GM10266 (cell line): ENCODE measurements at regions not wholly inside any gene's neighbourhood (a gene's known extent, or its start where the extent isn't known, plus 50 kb on each side); places are given as distances from the start of the nearest gene placed in this dataset.

Experiments used
- DNase-seq: peaks from one replicate; pipeline ENCODE4 v3.0.0; 2012; ENCODE audit errors: extremely low spot score
- CTCF ChIP-seq: IDR thresholded peaks from 2 replicates; pipeline ENCODE4 v1.5.1; 2012; ENCODE audit warnings: mild to moderate bottlenecking, low read depth; ENCODE audit not compliant: control insufficient read depth, insufficient read depth; ENCODE audit errors: missing control alignments

- TF ChIP-seq CTCF = no peak
- no peak for DNase-seq
These were observed 455.7 kb upstream of the FAT1 start for GRCh38 chr4:187179086-187180058.

GRCh38 chr4:187181054-187181453 lies 457.4 kb upstream of the FAT1 start:
- DNase-seq = no peak
- TF ChIP-seq CTCF = no peak

GRCh38 chr4:187183346-187183745 lies 459.7 kb upstream of the FAT1 start:
- no peak for DNase-seq
- TF ChIP-seq CTCF = no peak

- TF ChIP-seq CTCF = no peak
- DNase-seq = no peak
These were observed 460.2 kb upstream of the FAT1 start for GRCh38 chr4:187183826-187184225.

- TF ChIP-seq CTCF = no peak
These were observed 460.9 kb upstream of the FAT1 start for GRCh38 chr4:187184508-187184907.

GRCh38 chr4:187188118-187188517 lies 464.5 kb upstream of the FAT1 start:
- TF ChIP-seq CTCF = no peak
- no peak for DNase-seq

More at GRCh38 chr4:187184508-187184907, 460.9 kb upstream of the FAT1 start:
- DNase-seq = no peak

GRCh38 chr4:187188741-187189140 lies 465.1 kb upstream of the FAT1 start:
- no peak for TF ChIP-seq CTCF
- no peak for DNase-seq
